ENCODE measurements at regions not wholly inside any gene's neighbourhood (a gene's known extent, or its start where the extent isn't known, plus 50 kb on each side); places are given as distances from the start of the nearest gene placed in this dataset.

DNA sequence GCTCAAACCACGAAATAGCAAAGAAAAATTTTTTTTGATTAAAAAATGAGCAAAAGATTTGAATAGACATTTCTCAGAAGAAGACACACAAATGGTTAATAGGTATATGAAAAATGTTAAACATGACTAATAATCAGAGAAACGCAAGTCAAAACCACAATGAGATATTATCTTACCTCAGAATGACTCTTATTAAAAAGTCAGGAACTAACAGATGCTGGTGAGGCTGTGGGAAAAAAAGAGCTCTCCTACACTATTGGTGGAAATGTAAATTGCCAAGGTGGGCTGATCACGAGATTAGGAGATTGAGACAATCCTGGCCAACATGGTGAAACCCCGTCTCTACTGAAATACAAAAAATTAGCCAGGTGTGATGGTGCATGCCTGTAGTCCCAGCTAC lies 315.5 kb upstream of the FLRT2 start:
- DNase-seq: no peak

DNA sequence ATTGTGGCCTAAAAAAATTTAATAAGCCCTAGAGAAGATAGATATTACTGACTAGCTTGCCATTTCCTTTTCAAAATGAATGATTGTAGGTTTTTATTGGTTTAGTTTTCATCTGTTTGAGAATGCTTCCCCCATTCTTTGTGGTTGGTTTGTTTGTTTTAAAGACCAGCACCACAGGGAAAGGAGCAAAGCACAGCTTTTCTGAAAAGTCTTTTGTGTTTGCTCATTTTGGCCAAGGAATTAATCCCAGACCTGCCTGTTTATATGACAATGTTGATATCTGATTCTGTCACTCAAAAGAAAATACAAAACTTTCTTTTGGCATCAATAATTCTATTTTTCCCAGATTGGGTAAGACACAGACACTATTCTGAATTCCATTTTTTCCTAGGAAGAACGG lies 312.5 kb upstream of the FLRT2 start:
- no peak for DNase-seq

DNA sequence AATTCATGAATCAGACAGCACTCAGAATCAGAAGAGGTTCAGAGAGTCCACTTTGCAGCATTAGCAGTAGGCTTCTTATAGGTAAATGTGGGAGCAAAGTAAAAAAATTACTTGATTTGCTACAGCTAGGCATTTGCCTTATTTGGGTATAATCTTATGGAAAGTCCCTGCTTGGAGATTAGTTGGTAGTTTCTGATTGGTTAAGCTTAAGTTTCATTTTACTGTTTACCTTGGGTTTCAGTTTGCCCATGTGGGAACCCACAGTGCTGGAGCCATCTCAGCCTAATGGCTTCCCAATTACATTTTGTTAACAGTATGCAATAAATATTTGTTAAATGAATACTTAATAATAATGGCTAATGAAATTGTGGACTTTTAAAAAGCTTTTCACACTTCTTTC lies 311.0 kb upstream of the FLRT2 start:
- no peak for DNase-seq

DNA sequence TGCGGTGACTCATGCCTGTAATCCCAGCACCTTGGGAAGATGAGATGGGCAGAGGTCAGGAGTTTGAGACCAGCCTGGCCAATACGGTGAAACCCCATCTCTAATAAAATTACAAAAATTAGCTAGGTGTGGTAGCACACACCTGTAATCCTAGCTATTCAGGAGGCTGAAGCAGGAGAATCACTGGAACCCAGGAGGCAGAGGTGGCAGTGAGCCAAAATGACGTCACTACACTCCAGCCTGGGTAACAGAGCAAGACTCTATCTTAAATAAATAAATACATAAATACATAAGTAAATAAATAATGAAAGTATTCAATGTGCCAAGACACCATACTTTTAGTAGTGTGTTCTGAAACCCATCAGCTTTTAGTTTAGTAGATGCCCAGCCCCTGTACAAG lies 308.1 kb upstream of the FLRT2 start:
- DNase-seq: no peak

DNA sequence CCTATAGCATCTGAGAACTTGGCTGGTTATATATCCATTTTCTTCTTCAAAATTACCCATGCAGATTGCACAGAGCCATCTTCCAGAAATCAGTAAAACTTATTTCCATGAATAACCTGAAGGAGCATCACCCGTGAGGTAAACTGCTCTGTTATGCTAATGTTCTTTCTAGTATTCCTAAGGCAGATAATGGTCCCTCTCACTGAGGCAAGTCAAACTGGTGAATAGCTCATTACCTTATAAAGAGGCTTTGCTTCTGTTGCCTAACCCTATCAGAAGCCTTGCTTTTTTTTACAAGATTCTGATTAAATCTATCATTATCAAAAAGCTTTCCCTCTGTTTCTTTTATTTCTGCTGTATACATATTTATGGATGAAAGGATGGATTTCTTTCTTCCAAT lies 307.6 kb upstream of the FLRT2 start:
- DNase-seq: no peak

DNA sequence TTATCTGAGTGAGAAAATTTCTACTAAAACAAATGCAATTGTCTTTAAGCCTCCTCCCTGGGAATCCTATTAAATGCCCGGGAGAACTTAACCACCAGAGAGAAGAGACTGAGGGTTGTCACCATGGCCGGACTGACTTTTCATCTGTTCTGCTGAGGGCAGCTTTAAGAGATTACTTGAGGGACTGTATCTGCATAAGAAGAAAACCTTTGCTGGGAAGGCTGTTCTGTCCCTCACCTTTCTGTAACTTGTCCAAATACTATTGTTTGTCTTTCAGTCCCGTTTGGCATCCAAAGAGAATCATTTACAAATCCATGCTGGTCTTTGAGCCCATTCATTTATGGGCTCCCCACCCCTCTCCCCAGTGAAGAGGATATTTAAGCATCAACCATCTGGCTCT lies 306.3 kb upstream of the FLRT2 start:
- no peak for DNase-seq

DNA sequence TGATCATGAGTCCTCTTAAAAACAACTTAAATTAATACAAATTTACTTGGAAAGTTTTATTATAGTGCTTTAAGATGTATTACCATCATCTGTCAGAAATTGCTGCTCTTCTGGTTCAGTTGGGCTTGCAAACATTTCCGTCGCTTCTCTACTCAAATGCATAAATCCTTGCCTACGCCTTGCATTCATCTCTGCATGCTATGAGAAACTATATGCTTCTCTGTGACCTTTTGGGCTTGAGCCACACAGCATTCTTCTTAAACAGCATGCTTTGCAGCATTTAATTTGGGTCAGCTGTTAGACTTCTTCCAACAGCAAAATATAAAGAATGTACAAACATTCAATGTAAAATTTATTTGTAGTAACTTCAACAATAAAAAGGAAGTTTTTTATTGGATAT lies 305.7 kb upstream of the FLRT2 start:
- no peak for DNase-seq

DNA sequence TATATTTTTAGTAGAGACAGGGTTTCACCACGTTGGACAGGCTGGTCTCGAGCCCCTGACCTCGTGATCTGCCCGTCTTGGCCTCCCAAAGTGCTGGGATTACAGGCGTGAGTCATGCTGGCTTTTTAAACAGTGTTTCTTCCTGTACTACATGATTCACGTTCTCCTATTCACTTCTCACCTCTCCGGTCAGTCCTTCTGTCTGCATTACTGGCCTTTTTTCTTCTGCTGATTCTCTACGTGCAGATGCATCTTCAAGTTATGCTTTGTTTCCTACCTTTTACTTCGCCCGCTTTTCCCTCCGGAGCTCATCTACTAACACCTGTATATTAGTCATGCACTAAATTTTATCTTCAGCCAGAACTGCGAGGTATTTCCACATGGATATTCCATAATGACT lies 296.2 kb upstream of the FLRT2 start:
- DNase-seq: no peak

DNA sequence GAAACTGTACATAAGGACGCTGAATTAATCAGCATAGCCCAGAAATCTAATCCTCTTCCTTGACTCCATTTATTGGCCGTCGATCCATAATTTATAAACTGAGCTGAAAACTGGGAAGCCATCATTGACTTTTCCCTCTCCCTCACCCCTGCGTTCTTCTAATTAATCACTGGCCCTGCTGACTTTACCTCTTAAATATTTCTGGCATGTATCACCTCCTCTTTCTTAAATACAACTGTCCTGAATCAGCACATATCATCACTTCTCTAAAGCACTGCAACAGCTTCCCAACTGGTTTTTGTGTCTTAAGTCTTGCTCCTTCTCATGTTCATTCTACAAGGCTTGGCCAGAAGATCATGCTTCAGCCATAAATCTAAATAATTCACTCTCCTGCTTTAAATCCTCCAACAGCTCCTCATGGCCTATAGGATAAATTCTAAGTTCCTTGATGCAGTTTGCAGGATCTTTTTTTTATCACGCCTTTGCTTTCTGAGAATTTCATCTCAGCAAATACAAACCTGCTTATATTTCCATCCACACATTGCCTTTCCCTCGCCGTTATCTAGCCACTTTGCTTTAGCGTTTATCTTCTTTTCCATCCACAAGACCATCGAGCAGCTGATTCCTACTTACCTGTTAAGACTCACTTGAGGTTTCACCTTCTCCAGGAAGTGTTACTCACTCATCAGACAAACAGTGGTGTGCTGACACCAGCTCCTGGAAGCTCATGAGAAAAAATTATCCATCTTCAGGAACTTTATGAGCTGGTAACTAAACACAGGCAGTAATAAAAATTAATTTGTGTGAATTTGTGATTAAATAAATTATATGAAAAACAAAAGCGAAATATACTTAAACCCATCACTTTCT lies 295.6 kb upstream of the FLRT2 start:
- DNase-seq: no peak

DNA sequence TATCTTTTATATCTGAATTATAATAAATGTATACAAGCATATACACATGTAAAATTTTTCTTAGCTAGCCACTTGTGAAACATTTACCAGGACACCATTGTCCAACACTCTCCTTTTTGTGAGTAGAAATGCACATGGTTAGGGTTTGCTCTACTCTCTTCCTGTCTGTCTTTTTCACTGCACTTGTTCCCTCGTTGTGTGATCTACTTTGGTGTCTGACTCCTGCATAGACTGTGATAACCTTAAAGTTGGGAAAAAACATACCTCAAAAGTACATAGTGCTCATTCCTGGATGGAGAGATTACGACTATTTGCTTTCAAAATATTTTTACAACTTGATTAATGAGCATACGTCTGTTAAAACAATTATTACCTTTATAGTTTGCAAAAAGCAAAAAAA lies 294.1 kb upstream of the FLRT2 start:
- DNase-seq: no peak

DNA sequence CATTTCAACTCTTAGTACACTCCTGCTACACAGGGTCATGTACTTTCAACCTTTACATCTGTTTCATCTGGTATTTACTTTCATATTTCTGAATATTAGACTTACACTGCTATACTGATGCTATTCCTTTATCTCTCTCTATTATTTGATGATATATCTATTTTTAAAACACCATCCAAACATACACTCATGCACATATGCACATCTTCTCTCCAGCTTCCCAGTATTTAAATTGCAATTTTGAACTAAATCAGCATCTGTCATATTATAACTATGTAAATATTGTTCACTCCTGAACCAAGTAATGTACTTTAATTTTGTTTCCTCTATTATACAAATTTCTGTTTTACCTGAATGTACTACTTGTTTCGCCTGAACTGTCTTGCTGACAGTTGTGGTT lies 293.6 kb upstream of the FLRT2 start:
- no peak for DNase-seq

DNA sequence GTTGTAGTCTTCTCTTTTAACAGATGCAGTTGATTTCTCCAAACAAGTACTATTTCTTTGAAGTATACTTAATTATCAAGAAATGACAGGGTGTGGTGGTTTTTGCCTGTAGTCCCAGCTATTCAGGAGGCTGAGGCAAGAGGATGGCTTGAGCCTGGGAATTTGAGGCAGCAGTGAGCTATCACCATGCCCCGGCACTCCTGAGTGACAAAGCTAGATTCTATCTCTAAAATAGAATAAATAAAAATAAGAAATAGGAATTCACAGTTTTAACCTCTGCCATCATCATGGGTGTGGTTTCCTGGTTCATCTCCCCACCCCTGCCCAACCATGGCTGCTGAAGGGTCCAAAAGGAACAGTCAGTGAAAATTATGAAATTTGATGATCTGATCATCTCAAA lies 290.2 kb upstream of the FLRT2 start:
- DNase-seq: no peak

DNA sequence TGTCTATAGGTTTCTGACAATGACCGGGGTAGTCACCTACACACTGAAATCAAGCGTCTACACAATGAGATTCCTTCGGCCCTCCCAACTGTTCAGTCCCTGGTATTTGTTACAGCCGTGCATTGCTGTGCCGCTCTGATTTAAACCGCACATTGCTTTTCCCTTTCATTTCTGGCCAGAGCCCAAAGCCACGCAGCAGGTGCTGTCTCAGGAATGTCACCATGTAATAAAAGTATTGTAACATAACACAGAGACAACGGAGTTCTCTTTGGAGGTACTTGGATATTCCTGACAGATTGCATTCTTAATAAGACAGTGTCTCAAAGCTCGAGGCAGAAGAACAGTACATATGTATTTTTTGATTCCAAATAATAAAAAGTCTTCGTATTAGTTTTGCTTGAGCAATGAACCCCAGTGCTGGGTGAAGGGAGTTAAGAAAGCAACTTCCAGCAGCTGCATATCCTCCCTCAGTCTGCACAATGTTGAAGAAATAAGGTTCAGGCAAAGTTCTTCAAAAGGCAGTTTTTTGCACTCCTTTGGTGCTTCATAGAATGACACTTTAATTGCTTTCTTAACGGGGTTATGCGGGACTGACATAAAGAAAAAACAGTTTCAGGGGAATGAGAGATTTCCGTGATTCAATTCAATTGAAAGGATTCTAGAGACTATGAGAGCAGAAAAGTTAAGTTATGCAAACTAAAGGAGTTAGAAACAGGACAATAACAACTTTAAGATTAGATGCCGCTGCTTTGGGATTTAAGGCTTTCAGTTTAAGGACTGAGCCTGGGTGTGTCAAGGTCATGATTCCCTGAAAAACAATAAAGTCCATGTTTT lies 288.7 kb upstream of the FLRT2 start:
- no peak for DNase-seq

DNA sequence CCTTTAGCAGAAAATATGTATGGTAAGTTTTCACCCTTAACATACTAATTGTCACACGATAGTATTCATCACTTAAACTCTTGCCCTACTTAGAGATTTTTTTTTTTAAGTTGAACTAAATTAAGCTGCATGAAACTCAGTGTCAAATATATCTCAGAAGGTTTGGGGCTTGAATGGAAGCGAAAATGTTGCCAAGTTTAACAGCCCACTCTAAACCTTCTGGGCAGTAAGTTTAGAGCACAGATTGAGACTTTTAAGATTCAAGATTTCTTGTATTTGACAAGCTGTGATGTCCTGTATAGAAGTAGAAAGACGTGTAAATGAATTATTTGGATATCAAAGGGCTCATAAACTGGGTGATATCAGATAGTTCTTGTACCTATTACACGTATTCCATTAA lies 287.3 kb upstream of the FLRT2 start:
- no peak for DNase-seq

DNA sequence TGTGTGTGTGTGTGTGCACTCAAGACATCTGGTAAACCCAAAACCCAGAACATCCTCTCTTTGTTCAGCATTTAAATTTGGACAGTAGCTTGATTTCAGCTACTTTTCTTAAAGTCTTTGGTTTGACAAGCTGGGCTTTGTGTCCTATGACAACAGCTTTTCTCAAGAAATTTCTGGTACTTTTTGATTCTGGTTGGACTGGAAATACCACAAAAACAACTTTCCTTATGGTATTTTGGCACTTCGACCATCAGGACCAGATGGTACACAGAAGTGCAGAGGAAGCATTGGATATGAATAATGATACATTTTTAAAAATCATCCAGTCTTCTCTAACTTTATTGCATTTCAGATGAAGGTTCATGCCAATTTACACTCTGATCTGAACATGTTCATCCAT lies 286.6 kb upstream of the FLRT2 start:
- DNase-seq: no peak

DNA sequence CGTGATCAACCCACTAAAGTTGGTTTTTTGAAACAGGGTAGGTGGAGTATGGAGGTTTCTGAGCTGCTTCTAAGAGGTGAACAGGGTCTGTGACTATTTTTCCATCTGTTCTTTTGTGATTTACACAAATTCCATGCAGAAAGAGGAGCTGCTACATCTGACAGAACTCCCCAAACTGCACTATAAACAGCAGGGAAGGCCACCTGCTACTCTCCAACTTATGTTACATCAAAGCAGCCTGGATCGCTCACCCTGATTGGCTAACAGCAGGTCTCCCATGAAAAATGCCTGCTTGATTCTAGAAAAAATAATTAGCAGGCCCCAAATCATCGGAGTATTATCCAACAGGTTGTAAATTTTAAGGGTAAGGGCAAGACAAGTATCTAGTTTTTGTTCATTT lies 282.9 kb upstream of the FLRT2 start:
- no peak for DNase-seq

DNA sequence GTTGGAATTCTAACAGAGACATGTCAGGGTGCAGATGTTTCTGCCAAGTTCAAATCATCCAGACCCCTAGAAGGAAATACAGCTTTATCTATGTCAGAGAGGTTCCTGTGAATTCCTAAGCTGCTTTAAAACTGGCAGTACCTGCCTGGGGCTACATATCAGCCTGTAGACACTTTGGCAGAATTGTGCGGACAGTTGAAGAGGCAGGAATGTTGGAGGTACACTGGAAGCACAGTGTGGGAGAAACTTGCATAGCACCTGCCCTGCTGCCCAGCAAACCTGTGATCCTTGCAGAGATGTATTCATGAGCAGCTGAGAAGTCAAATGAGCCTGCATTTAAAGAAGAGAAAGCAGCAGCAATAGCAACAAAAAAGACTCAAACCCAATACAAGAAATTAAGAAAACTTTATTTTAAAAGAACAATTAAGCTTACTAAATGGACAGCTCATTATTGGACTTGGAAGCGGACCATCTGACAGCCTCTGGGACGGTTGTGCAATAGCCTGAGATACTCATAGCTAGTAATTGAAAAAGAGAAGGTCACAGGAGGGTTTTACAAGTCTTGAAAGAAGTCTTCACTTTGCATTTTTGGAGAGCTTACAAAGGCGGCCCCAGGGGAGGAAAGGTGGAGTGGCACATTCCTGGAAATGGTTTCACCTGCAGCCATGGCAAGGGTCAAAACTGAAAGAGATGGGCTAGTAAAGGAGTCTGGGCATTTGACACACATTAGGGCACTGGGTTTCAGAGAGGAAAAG lies 280.9 kb upstream of the FLRT2 start:
- no peak for DNase-seq

DNA sequence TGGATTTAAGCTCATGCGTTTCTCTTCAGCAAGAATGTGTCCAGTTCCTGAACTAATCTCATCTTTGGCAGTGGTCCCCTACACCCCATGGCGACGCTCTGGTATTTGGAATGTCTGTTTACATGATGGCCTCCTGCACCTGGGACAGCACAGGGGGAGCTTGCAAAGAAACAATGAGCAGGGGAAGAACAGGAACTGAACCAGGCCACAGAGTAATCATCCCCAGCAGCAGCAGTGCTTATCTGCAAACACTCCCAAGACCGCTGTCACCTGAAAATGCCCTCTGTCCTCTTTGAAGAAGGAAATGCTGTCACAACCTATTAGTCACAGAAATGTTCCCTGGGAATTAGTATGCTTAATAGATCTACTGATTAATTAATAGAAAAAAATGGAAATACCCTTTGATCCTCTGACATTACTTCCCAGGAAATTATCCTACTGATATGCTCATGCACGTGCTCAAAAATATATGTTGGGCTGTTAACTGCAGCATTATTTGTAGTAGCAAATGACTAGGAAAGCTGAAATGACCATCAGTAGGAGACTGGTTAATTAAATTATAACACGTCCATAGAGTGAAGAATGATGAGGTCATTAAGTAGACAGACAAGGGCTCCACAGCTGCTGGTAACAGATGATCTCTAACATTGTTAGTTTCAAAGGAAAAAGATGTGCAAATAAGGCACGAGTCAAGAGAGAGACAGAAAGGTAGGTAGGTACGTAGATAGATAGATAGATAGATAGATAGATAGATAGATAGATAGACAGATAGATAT lies 279.3 kb upstream of the FLRT2 start:
- no peak for DNase-seq

DNA sequence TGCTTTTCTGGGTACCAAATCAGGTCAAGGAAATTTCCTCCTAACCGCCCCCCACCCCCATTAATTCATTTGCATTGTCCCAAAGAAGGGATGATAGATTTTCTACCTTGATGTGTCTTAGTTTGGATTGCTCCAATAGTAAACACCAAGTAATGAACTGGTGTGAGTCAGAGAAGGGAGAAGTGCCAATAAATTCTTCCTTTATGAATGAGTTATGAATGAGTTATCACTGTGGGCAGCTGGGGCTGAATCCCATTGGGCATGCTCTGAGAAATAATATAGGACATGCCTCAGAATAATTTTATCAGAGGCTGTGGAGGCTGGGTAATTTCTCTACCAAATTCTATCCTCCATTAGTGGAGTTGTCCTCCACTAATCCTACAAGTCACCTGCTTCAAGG lies 277.9 kb upstream of the FLRT2 start:
- no peak for DNase-seq

DNA sequence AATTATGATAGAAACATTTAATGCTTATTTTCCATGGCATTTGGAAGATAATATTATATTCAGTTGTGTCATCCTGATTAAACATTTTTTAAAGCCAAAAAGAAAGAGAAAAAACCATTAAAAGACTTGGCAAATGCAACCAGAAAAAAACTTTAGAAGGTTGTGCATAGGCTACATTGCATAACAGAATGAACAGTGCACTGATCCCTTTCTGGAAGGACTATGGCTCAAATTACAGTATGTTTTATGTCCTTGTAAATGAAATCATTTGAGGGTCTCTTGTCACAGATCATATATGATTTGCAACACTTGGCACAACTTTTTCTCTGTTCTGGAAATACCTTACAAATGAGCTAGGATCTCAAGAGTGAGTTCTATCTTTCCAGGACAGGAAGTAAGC lies 275.2 kb upstream of the FLRT2 start:
- DNase-seq: no peak

DNA sequence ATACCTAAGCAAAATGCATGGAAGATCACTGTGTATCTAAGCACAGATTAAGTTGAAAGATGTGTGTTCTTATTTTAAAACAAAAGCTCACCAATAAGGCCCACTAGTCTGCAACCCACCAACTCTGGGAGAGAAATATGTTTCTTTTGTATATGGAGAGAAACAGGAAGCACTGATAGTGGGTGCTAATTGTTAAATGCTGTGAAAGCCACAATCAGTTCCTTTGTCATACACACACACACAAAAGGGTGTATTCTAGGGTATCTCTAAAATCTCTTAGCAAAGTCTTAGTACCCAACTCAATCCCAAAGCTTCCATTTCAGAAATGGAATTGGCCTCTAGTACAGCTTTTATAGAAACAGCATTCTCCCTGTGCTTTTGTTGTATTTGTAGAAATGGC lies 272.7 kb upstream of the FLRT2 start:
- DNase-seq: no peak

DNA sequence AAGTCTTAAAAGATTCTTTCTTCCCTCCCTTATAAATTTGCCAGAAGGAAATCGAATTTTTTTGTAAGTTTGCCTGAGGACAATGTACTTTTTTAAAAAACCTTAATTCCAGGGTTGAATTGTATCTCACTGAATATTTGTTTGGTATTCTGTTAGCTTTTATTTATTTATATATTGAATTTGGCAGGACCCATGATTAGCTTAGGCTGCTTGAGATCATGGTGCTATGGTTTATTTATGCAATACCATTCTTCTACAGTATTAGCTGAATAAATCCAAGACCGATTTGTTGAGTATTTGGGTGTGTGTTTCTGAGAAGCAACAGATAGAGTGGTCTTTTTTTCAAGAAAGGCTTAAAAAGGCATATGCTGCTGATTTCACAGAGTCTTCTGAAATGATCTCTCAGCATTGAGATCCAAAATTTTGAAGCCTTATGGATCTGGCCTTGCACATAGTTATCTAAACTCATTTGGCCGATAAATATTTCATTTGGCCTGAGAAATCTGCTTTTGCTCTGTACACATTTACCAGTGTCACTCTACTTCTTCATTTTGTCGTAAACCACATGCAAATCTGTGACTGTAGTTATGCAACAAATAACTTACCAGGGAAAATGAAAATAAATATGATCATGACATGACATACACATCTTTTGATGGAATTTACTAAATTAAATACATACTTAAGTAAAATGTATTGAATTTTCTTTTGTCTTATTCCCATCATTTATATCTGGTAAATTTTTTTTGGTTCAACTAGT lies 265.8 kb upstream of the FLRT2 start:
- peak; percentile 20 to 39 for DNase-seq

Data from inflammatory macrophage (primary cell).